Ovary (tissue), 3 donors: ENCODE measurements at regions not wholly inside any gene's neighbourhood (a gene's known extent, or its start where the extent isn't known, plus 50 kb on each side); places are given as distances from the start of the nearest gene placed in this dataset.

Source experiments
- CTCF ChIP-seq, 3 donors: fragments of 450-650 bp in 2 of 3; fragments of 200-600 bp in 1 of 3; IDR thresholded peaks; one replicate each; pipeline versions ENCODE4 v1.5.1 to v1.8.0; 2016 to 2022; ENCODE audit warnings: antibody characterized with exemption in 3 of 3, mild to moderate bottlenecking in 1 of 3
- EP300 ChIP-seq: sonication (generic); formaldehyde crosslinking; IDR thresholded peaks from one replicate; pipeline ENCODE4 v1.6.1; 2017; ENCODE audit warnings: antibody characterized with exemption
- POLR2A ChIP-seq: fragments of 450-650 bp; IDR thresholded peaks from one replicate; pipeline ENCODE4 v1.6.1; 2017; ENCODE audit warnings: antibody characterized with exemption, mild to moderate bottlenecking, moderate library complexity
- donor health status: DM: no; HTN: no; CAD: no.

- TF ChIP-seq CTCF (IDR thresholded peaks at IDR 0.05) (no peak), POLR2A (no peak), EP300 (no peak)
These were observed 491.4 kb upstream of the CRIM1 start for GRCh38 chr2:35864141-35864540.
